Stimulated activated CD4-positive, alpha-beta T cell treated with anti-CD3 and anti-CD28 coated beads, Interleukin-12 subunit alpha, Interleukin-12 subunit beta, amount 100 ng/mL, for 24 hours (primary cell): ENCODE measurements at regions not wholly inside any gene's neighbourhood (a gene's known extent, or its start where the extent isn't known, plus 50 kb on each side); places are given as distances from the start of the nearest gene placed in this dataset.

ENCODE experiments used
- DNase-seq, 2 experiments: peaks; one replicate each; pipeline ENCODE4 v3.0.0-alpha.2; 2020; ENCODE audit warnings: low read depth in 2 of 2

DNA sequence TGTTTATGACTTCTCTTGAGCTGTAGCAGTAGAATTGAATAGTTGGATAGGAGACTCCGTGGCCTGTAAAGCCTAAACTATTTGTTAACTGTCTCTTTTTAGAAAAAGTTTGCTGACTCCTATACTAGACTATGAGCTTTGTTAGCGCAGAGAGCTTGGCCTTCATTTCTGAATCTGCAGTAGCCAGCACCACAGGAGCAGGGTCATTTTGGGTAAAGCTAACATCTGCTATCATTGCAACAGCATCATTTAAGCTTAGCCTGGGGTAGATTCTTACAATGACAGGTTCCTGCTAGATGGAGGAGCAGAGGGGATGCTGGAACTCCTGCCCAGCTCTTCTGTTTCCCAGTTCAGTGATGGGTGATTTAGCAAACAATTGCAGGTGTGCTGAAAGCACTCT lies 133.7 kb upstream of the ASTN2 start:
- no peak for DNase-seq

DNA sequence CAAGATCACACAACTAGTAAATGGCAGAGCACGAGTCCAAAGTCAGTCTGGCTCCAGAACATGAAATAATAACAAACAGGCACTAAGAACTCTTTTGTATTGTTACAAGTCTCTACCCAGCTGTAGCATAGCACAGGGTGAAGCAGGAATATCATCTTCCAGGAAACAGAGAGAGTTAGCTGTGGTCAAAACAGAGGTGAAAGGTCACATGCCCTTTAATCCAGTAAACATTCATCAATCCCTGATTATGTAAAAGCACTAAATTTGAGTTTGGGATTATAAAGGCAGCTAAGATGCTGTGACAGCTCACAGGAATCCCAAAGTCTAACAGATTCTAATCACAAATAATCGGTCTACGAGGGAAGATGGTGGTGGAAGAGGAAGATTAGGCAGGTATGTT lies 133.0 kb upstream of the ASTN2 start:
- DNase-seq: no peak

DNA sequence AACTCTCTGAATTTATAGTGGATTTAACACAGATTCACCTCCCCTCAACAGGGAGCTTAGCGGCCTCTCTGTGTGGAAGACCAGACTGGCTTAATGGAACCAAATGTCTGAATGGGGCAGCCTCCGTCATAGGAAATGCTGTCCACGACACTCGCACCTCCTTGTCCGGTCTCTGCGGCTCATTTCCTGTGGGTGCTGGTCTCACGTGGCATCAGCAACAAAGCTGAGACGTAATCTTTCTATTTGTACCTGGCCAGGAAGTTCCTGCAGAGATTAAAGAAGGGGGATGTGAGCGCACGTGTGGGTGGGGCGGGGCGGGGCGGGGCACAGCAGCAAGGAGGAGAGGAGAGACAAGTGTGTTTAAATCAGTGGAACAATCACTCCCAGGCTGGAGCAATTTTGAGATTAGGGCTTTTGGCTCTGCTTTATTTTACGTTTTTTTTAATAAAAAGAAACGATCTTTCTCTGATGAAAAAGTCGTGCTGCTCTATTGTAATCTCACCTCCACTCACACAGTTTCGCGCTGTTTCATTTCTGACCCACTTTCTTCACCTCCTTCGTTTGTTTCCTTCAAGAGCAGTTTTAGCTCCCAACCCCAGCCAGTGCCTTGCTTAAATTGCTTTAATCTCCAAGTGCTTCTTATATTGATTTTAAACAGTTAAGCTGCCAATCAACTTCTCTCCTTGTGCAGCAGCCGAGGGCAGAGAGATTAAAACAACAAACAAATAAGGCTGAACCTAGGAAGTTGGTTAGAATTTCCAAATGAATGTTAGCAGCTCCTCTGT lies 132.2 kb upstream of the ASTN2 start:
- DNase-seq: no peak

DNA sequence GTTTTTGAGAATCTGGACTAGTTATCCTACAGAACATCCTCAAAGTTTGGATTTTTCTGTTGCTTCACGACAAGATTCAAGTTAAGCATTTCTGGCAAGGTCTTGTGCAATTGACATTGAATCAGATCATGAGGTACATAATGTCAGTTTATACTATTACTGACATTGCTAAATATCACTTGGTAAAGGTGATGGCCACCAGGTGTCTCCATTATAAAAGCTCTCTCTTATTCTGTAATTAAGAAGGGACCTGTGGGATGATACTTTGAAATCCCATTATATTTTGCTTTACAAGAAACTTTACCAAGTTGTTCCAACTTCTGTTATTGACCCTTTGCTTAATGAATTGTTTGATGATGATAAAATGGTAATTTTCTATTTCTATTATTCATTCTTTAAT lies 131.0 kb upstream of the ASTN2 start:
- DNase-seq: no peak

DNA sequence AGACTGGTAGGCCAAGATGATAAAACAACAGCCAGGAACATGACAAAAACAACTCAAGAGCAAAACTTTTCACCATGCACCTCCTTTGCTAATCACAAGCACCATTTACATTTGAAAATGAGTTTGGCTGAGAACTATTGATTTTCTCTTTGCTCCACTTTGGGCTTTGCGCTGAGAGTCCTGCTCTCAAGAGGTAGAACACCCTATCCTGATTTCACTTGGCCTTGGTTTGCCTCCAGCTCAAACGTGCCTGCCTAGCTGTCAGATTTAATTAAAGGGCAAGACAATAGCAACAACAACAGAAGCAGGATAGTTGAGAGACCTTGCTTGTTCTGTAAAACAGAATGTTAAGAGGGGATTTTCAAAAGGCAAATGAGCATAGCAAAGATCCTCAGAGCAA lies 128.2 kb upstream of the ASTN2 start:
- no peak for DNase-seq

DNA sequence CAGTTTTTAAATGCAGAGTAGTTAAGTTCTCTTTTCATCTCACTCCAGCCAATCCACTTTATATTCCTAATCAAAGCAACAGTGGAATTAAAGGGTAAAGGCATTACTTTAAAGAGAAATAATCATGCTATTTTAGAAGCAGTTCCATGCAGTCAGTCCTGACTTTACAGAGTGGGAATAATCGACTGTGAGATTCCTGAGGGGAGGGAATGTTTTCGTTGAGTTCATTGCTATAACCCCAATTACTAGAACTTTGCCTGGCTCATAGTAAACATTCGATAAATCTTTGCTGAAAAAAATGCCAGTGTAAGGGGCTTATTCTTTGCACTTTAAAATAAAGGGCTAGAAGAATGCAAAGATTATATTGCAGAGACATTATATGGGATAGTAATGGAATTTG lies 127.2 kb upstream of the ASTN2 start:
- DNase-seq: no peak

- DNase-seq: no peak
These were observed 126.3 kb upstream of the ASTN2 start for GRCh38 chr9:117541181-117541580.

DNA sequence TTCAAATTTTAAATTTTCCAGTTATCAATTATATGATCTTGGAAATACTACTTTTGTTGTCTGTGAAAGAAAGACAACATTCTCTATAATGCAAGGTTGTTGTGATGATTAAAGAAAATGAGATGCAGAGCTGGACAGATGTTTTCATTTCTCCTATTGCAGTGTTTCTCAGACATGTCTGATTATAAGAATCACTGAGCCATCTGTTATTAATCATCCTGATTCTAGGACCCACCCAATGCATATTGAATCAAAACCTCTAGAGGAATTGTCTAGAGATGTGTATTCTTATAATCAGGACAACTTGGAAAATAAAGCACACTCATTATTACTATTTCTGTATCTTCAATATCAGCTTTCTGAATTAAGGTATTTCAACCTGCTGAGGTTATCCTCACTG lies 121.1 kb upstream of the ASTN2 start:
- no peak for DNase-seq

DNA sequence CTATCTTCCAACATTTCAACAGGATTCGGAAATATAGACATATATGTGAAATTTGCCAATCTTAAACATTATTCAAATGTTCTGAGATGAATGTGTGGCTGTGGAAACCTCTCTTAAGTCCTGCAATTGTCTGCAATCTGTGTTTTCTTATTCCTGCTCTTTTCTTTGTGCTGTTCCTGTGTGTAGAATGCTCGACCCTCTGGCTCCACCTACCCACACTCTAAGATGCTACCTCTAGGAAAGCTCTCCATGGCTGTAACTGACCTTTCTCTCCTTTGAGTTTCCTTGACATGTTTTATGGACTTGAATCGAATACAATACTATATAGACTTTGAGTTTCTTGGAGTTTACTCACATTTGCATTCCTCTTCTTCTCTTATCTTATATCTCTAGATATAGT lies 120.6 kb upstream of the ASTN2 start:
- no peak for DNase-seq

DNA sequence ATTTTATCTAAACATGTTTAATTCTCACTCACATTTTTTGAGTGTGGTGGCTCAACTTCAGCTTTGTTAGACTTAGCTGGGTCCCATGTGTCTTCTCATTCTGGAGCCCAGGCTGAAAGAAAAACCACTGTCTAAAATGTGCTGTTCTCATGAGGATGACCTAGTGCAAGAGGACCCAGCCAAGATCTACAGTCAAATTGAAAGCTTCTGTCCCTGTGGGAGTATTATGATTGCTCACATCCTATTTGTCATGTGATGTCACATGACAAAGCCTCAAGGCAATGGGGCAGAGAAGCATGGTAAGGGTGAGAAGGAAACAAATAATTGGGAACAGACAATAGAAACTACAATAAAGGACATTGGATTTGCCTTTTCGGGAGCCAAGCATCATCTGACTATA lies 113.4 kb upstream of the ASTN2 start:
- no peak for DNase-seq

GRCh38 chr9:117526674-117527073 lies 111.8 kb upstream of the ASTN2 start:
- no peak for DNase-seq

DNA sequence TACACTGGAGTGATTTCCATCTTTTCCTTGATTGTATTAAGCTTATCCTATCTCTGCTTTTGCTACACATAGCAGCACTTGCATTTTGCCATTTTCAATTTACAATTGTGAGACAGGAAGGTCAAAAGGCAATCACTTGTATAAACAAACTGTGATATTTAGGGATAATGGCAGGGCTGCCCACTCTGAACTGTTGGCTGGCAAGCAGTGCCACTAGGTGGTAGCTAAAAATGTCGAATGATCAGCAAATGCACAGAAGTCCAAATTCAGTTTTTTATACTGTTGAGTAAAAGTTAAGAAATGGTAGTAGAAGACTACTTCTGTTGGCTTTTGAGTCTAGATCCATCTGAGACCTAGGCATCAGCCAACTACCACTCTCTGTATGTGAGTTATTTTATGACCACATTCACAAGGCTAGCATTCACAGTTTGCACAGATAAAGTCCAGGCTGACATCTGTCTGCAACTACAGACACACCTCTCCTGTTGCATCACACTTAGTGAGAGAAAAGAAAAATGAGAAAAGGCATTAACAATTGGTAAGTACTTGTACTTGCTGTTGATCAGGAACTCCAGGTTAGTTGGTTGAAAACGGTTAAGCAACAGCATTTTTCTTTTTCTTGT lies 108.8 kb upstream of the ASTN2 start:
- no peak for DNase-seq

- DNase-seq: no peak
These were observed 106.4 kb upstream of the ASTN2 start for GRCh38 chr9:117521293-117521692.

- no peak for DNase-seq
These were observed 102.1 kb upstream of the ASTN2 start for GRCh38 chr9:117516676-117517632.

GRCh38 chr9:117511852-117512481 lies 97.1 kb upstream of the ASTN2 start:
- DNase-seq: no peak

GRCh38 chr9:117496307-117496706 lies 81.5 kb upstream of the ASTN2 start:
- DNase-seq: no peak

- no peak for DNase-seq
These were observed 79.7 kb upstream of the ASTN2 start for GRCh38 chr9:117494401-117495090.

GRCh38 chr9:117492476-117492875 lies 77.6 kb upstream of the ASTN2 start:
- no peak for DNase-seq

- DNase-seq: no peak
These were observed 76.6 kb upstream of the ASTN2 start for GRCh38 chr9:117491491-117491890.

GRCh38 chr9:117490199-117490598 lies 75.3 kb upstream of the ASTN2 start:
- no peak for DNase-seq

GRCh38 chr9:117488659-117489058 lies 73.8 kb upstream of the ASTN2 start:
- DNase-seq: no peak
